ENCODE measurements at regions not wholly inside any gene's neighbourhood (a gene's known extent, or its start where the extent isn't known, plus 50 kb on each side); places are given as distances from the start of the nearest gene placed in this dataset.
"Not testable (repeated sequence)": the region's sequence is repeated elsewhere in the genome, so short reads cannot be mapped to it uniquely, and the experiment has no call there.

GRCh38 chr5:97234380-97234779 lies 51.3 kb upstream of the RIOK2 start:
- H3K9me3 ChIP-seq (ENCODE audit: control extremely low read depth in 1 of 5, control insufficient read depth in 4 of 5, insufficient read depth in 2 of 5, low read depth in 1 of 5, low read length in 4 of 5); H3K36me3 ChIP-seq (ENCODE audit: control insufficient read depth in 4 of 4, insufficient read depth in 4 of 4, low read length in 3 of 4); DNase-seq; H3K27me3 ChIP-seq (replicated peaks in 2 of 5; ENCODE audit: control insufficient read depth in 4 of 5, insufficient read depth in 5 of 5, low read length in 4 of 5); H3K27ac ChIP-seq (ENCODE audit: insufficient read depth in 1 of 2, low read depth in 1 of 2, low read length in 2 of 2, poor library complexity in 1 of 2, severe bottlenecking in 2 of 2); CTCF ChIA-PET; POLR2A ChIA-PET; H3K4me3 ChIP-seq (ENCODE audit: control insufficient read depth in 1 of 7, extremely low read depth in 1 of 7, insufficient read depth in 4 of 7, low read depth in 2 of 7, low read length in 6 of 7); H3K4me1 ChIP-seq (ENCODE audit: control extremely low read depth in 1 of 4, control insufficient read depth in 4 of 4, insufficient read depth in 4 of 4, low read length in 3 of 4): not testable (repeated sequence)
- 100% methylated on average over 1 of the region's 1 CpG for WGBS (ENCODE audit: insufficient coverage)

- POLR2A ChIA-PET, result no interaction called here
- Histone ChIP-seq H3K4me1 (ENCODE audit: control extremely low read depth in 1 of 4, control insufficient read depth in 4 of 4, insufficient read depth in 4 of 4, low read length in 3 of 4) (no peaks in the 10 kb centered on the region), H3K4me3 (ENCODE audit: control insufficient read depth in 1 of 7, extremely low read depth in 1 of 7, insufficient read depth in 4 of 7, low read depth in 2 of 7, low read length in 6 of 7) (no peak overlapping the region), H3K36me3 (ENCODE audit: control insufficient read depth in 4 of 4, insufficient read depth in 4 of 4, low read length in 3 of 4) (no peaks in the 10 kb centered on the region), H3K9me3 (ENCODE audit: control extremely low read depth in 1 of 5, control insufficient read depth in 4 of 5, insufficient read depth in 2 of 5, low read depth in 1 of 5, low read length in 4 of 5) (peaks cover 0 to 7% (median 0%) of the 10 kb centered on the region in 5 experiments), H3K27me3 (replicated peaks in 2 of 5; ENCODE audit: control insufficient read depth in 4 of 5, insufficient read depth in 5 of 5, low read length in 4 of 5) (no peaks in the 10 kb centered on the region), H3K27ac (ENCODE audit: insufficient read depth in 1 of 2, low read depth in 1 of 2, low read length in 2 of 2, poor library complexity in 1 of 2, severe bottlenecking in 2 of 2) (no peak overlapping the region)
- CTCF ChIA-PET, result no interaction called here
- no peak for DNase-seq
- 100% methylated on average over 3 of the region's 3 CpGs for WGBS (ENCODE audit: insufficient coverage)
Measured at GRCh38 chr5:97242341-97242740, 59.3 kb upstream of the RIOK2 start.

GRCh38 chr5:97243353-97243752 lies 60.3 kb upstream of the RIOK2 start:
- no peak overlapping the region for H3K4me3 ChIP-seq (ENCODE audit: control insufficient read depth in 1 of 7, extremely low read depth in 1 of 7, insufficient read depth in 4 of 7, low read depth in 2 of 7, low read length in 6 of 7)
- no peaks in the 10 kb centered on the region for H3K4me1 ChIP-seq (ENCODE audit: control extremely low read depth in 1 of 4, control insufficient read depth in 4 of 4, insufficient read depth in 4 of 4, low read length in 3 of 4)
- H3K9me3 ChIP-seq (ENCODE audit: control extremely low read depth in 1 of 5, control insufficient read depth in 4 of 5, insufficient read depth in 2 of 5, low read depth in 1 of 5, low read length in 4 of 5), result peaks cover 0 to 7% (median 0%) of the 10 kb centered on the region in 5 experiments
- no peaks in the 10 kb centered on the region for H3K27me3 ChIP-seq (replicated peaks in 2 of 5; ENCODE audit: control insufficient read depth in 4 of 5, insufficient read depth in 5 of 5, low read length in 4 of 5)
- ChIA-PET POLR2A (no interaction called here), CTCF (no interaction called here)
- WGBS (ENCODE audit: insufficient coverage), result no CpG with 5 or more reads among the region's 2 CpGs
- DNase-seq, result peak in 2 of 3 donors; percentile 9 to 13
- no peaks in the 10 kb centered on the region for H3K36me3 ChIP-seq (ENCODE audit: control insufficient read depth in 4 of 4, insufficient read depth in 4 of 4, low read length in 3 of 4)
- no peak overlapping the region for H3K27ac ChIP-seq (ENCODE audit: insufficient read depth in 1 of 2, low read depth in 1 of 2, low read length in 2 of 2, poor library complexity in 1 of 2, severe bottlenecking in 2 of 2)

GRCh38 chr5:97245386-97245785 lies 62.3 kb upstream of the RIOK2 start:
- WGBS (ENCODE audit: insufficient coverage), result 92% methylated on average over 8 of the region's 9 CpGs
- Histone ChIP-seq H3K27ac (ENCODE audit: insufficient read depth in 1 of 2, low read depth in 1 of 2, low read length in 2 of 2, poor library complexity in 1 of 2, severe bottlenecking in 2 of 2) (no peak overlapping the region), H3K36me3 (ENCODE audit: control insufficient read depth in 4 of 4, insufficient read depth in 4 of 4, low read length in 3 of 4) (no peaks in the 10 kb centered on the region), H3K4me1 (ENCODE audit: control extremely low read depth in 1 of 4, control insufficient read depth in 4 of 4, insufficient read depth in 4 of 4, low read length in 3 of 4) (no peaks in the 10 kb centered on the region), H3K27me3 (replicated peaks in 2 of 5; ENCODE audit: control insufficient read depth in 4 of 5, insufficient read depth in 5 of 5, low read length in 4 of 5) (no peaks in the 10 kb centered on the region), H3K4me3 (ENCODE audit: control insufficient read depth in 1 of 7, extremely low read depth in 1 of 7, insufficient read depth in 4 of 7, low read depth in 2 of 7, low read length in 6 of 7) (no peak overlapping the region), H3K9me3 (ENCODE audit: control extremely low read depth in 1 of 5, control insufficient read depth in 4 of 5, insufficient read depth in 2 of 5, low read depth in 1 of 5, low read length in 4 of 5) (peaks cover 0 to 21% (median 0%) of the 10 kb centered on the region in 5 experiments)
- DNase-seq, result no peak
- ChIA-PET CTCF (no interaction called here), POLR2A (no interaction called here)

GRCh38 chr5:97250113-97250512 lies 67.1 kb upstream of the RIOK2 start:
- no peaks in the 10 kb centered on the region for H3K27me3 ChIP-seq (replicated peaks in 2 of 5; ENCODE audit: control insufficient read depth in 4 of 5, insufficient read depth in 5 of 5, low read length in 4 of 5)
- peaks cover 0 to 26% (median 2%) of the 10 kb centered on the region in 5 experiments for H3K9me3 ChIP-seq (ENCODE audit: control extremely low read depth in 1 of 5, control insufficient read depth in 4 of 5, insufficient read depth in 2 of 5, low read depth in 1 of 5, low read length in 4 of 5)
- no peak overlapping the region for H3K4me3 ChIP-seq (ENCODE audit: control insufficient read depth in 1 of 7, extremely low read depth in 1 of 7, insufficient read depth in 4 of 7, low read depth in 2 of 7, low read length in 6 of 7)
- no peaks in the 10 kb centered on the region for H3K36me3 ChIP-seq (ENCODE audit: control insufficient read depth in 4 of 4, insufficient read depth in 4 of 4, low read length in 3 of 4)
- CTCF ChIA-PET, result no interaction called here
- POLR2A ChIA-PET, result no interaction called here
- H3K27ac ChIP-seq (ENCODE audit: insufficient read depth in 1 of 2, low read depth in 1 of 2, low read length in 2 of 2, poor library complexity in 1 of 2, severe bottlenecking in 2 of 2), result no peak overlapping the region
- no peaks in the 10 kb centered on the region for H3K4me1 ChIP-seq (ENCODE audit: control extremely low read depth in 1 of 4, control insufficient read depth in 4 of 4, insufficient read depth in 4 of 4, low read length in 3 of 4)
- no peak for DNase-seq

GRCh38 chr5:97266076-97266475 lies 83.0 kb upstream of the RIOK2 start:
- no peak for DNase-seq
- Histone ChIP-seq H3K27ac (ENCODE audit: insufficient read depth in 1 of 2, low read depth in 1 of 2, low read length in 2 of 2, poor library complexity in 1 of 2, severe bottlenecking in 2 of 2) (no peak overlapping the region), H3K9me3 (ENCODE audit: control extremely low read depth in 1 of 5, control insufficient read depth in 4 of 5, insufficient read depth in 2 of 5, low read depth in 1 of 5, low read length in 4 of 5) (no peaks in the 10 kb centered on the region), H3K4me3 (ENCODE audit: control insufficient read depth in 1 of 7, extremely low read depth in 1 of 7, insufficient read depth in 4 of 7, low read depth in 2 of 7, low read length in 6 of 7) (no peak overlapping the region), H3K27me3 (replicated peaks in 2 of 5; ENCODE audit: control insufficient read depth in 4 of 5, insufficient read depth in 5 of 5, low read length in 4 of 5) (peaks cover 0 to 2% (median 0%) of the 10 kb centered on the region in 5 experiments), H3K4me1 (ENCODE audit: control extremely low read depth in 1 of 4, control insufficient read depth in 4 of 4, insufficient read depth in 4 of 4, low read length in 3 of 4) (no peaks in the 10 kb centered on the region), H3K36me3 (ENCODE audit: control insufficient read depth in 4 of 4, insufficient read depth in 4 of 4, low read length in 3 of 4) (no peaks in the 10 kb centered on the region)
- ChIA-PET CTCF (no interaction called here), POLR2A (no interaction called here)

GRCh38 chr5:97266576-97266975 lies 83.5 kb upstream of the RIOK2 start:
- Histone ChIP-seq H3K9me3 (ENCODE audit: control extremely low read depth in 1 of 5, control insufficient read depth in 4 of 5, insufficient read depth in 2 of 5, low read depth in 1 of 5, low read length in 4 of 5) (peaks cover 0 to under 1% (median 0%) of the 10 kb centered on the region in 5 experiments), H3K4me3 (ENCODE audit: control insufficient read depth in 1 of 7, extremely low read depth in 1 of 7, insufficient read depth in 4 of 7, low read depth in 2 of 7, low read length in 6 of 7) (no peak overlapping the region), H3K27ac (ENCODE audit: insufficient read depth in 1 of 2, low read depth in 1 of 2, low read length in 2 of 2, poor library complexity in 1 of 2, severe bottlenecking in 2 of 2) (no peak overlapping the region), H3K36me3 (ENCODE audit: control insufficient read depth in 4 of 4, insufficient read depth in 4 of 4, low read length in 3 of 4) (no peaks in the 10 kb centered on the region), H3K27me3 (replicated peaks in 2 of 5; ENCODE audit: control insufficient read depth in 4 of 5, insufficient read depth in 5 of 5, low read length in 4 of 5) (peaks cover 0 to 2% (median 0%) of the 10 kb centered on the region in 5 experiments), H3K4me1 (ENCODE audit: control extremely low read depth in 1 of 4, control insufficient read depth in 4 of 4, insufficient read depth in 4 of 4, low read length in 3 of 4) (no peaks in the 10 kb centered on the region)
- WGBS (ENCODE audit: insufficient coverage), result 0% methylated on average over 1 of the region's 5 CpGs
- ChIA-PET CTCF (no interaction called here), POLR2A (no interaction called here)
- no peak for DNase-seq

Data from common myeloid progenitor, CD34-positive (primary cell).